Neural progenitor cell (in vitro differentiated cells): ENCODE measurements at regions not wholly inside any gene's neighbourhood (a gene's known extent, or its start where the extent isn't known, plus 50 kb on each side); places are given as distances from the start of the nearest gene placed in this dataset.

Source experiments
- DNase-seq: peaks from one replicate; pipeline ENCODE4 v3.0.0-alpha.2; 2016; ENCODE audit warnings: low spot score
- H2AFZ ChIP-seq: fragments of 200-600 bp; sonication (generic); replicated peaks from 2 replicates; pipeline ENCODE4 v1.6.1; 2016; ENCODE audit warnings: antibody characterized with exemption
- H3F3A ChIP-seq: fragments of 200-600 bp; sonication (generic); 2 replicates; pipeline ENCODE4 v1.6.1; 2016; ENCODE audit warnings: antibody characterized with exemption, low read depth
- H3K27ac ChIP-seq: fragments of 200-600 bp; sonication (generic); 2 replicates; pipeline ENCODE4 v1.5.1; 2016; ENCODE audit warnings: mild to moderate bottlenecking
- H3K27me3 ChIP-seq: fragments of 200-600 bp; sonication (generic); 2 replicates; pipeline ENCODE4 v1.6.1; 2016; ENCODE audit warnings: mild to moderate bottlenecking, moderate library complexity
- H3K36me3 ChIP-seq: fragments of 200-600 bp; sonication (generic); 2 replicates; pipeline ENCODE4 v1.5.1; 2016
- H3K4me1 ChIP-seq: fragments of 200-600 bp; sonication (generic); 2 replicates; pipeline ENCODE4 v1.6.1; 2016; ENCODE audit warnings: mixed run types
- H3K4me2 ChIP-seq: fragments of 200-600 bp; sonication (generic); 2 replicates; pipeline ENCODE4 v1.6.1; 2016
- H3K4me3 ChIP-seq: fragments of 200-600 bp; sonication (generic); 2 replicates; pipeline ENCODE4 v1.5.1; 2016
- H3K79me2 ChIP-seq: fragments of 200-600 bp; sonication (generic); 2 replicates; pipeline ENCODE4 v1.6.1; 2016; ENCODE audit warnings: low read depth
- H3K9ac ChIP-seq: fragments of 200-600 bp; sonication (generic); 2 replicates; pipeline ENCODE4 v1.6.1; 2016
- H3K9me3 ChIP-seq: fragments of 200-600 bp; sonication (generic); 2 replicates; pipeline ENCODE4 v1.5.1; 2016; ENCODE audit warnings: low read depth
- H4K20me1 ChIP-seq: fragments of 200-600 bp; sonication (generic); 2 replicates; pipeline ENCODE4 v1.6.1; 2016; ENCODE audit warnings: low read depth
- H3K27ac Mint-ChIP-seq: 3 replicates; pipeline ENCODE4 v1.8.0; 2021; ENCODE audit warnings: mixed read lengths
- H3K27me3 Mint-ChIP-seq: 2 replicates; pipeline ENCODE4 v1.8.0; 2022; ENCODE audit warnings: low read depth, mild to moderate bottlenecking, inconsistent platforms, moderate library complexity, mixed read lengths; ENCODE audit not compliant: insufficient read depth
- H3K36me3 Mint-ChIP-seq: 3 replicates; pipeline ENCODE4 v1.8.0; 2021; ENCODE audit warnings: mixed read lengths
- H3K4me1 Mint-ChIP-seq: 3 replicates; pipeline ENCODE4 v1.8.0; 2021; ENCODE audit warnings: mixed read lengths
- H3K4me3 Mint-ChIP-seq: 3 replicates; pipeline ENCODE4 v1.8.0; 2021; ENCODE audit warnings: mild to moderate bottlenecking, moderate library complexity, mixed read lengths
- H3K9me3 Mint-ChIP-seq: 3 replicates; pipeline ENCODE4 v1.8.0; 2020; ENCODE audit warnings: mixed read lengths
- CTCF ChIP-seq: fragments of 200-600 bp; sonication (generic); IDR thresholded peaks from 2 replicates; pipeline ENCODE4 v1.5.1; 2017; ENCODE audit warnings: antibody characterized with exemption, mild to moderate bottlenecking
- EZH2 ChIP-seq: fragments of 200-600 bp; sonication (generic); IDR thresholded peaks from 2 replicates; pipeline ENCODE4 v1.6.1; 2017; ENCODE audit warnings: antibody characterized with exemption, mild to moderate bottlenecking, moderate library complexity
- EZH2phosphoT487 ChIP-seq: fragments of 200-600 bp; sonication (generic); IDR thresholded peaks from 2 replicates; pipeline ENCODE4 v1.6.1; 2017; ENCODE audit warnings: antibody characterized with exemption

- H3K27ac ChIP-seq: no peak overlapping the region
- H3K9me3 Mint-ChIP-seq: no peaks in the 10 kb centered on the region
- H3K36me3 ChIP-seq: no peaks in the 10 kb centered on the region
- peak overlapping the region; percentile 14 for H3K9ac ChIP-seq
- peaks cover 51% of the 10 kb centered on the region for H3K4me1 ChIP-seq
- DNase-seq: peak; percentile 1
- peaks cover 50% of the 10 kb centered on the region for H3K4me1 Mint-ChIP-seq
- peaks cover 4% of the 10 kb centered on the region for H3K36me3 Mint-ChIP-seq
- peak overlapping the region; percentile 75 for H3K4me3 Mint-ChIP-seq
- H4K20me1 ChIP-seq: peaks cover 65% of the 10 kb centered on the region
- no peaks in the 10 kb centered on the region for H3K9me3 ChIP-seq
- peaks cover 39% of the 10 kb centered on the region for H3F3A ChIP-seq
- no peak overlapping the region for H2AFZ ChIP-seq
- H3K27me3 Mint-ChIP-seq: no peaks in the 10 kb centered on the region
- H3K4me3 ChIP-seq: peak overlapping the region; percentile 96
- peaks cover 65% of the 10 kb centered on the region for H3K79me2 ChIP-seq
- no peak overlapping the region for H3K27ac Mint-ChIP-seq
- H3K27me3 ChIP-seq: no peaks in the 10 kb centered on the region
- peak overlapping the region; percentile 97 for H3K4me2 ChIP-seq
- TF ChIP-seq EZH2phosphoT487: no peak
Measured at GRCh38 chr1:149844650-149845255, 54.6 kb upstream of the BOLA1 start.

GRCh38 chr1:149845416-149845815 lies 54.0 kb upstream of the BOLA1 start:
- Histone ChIP-seq H3K79me2 (peaks cover 70% of the 10 kb centered on the region), H4K20me1 (peaks cover 69% of the 10 kb centered on the region), H3K36me3 (no peaks in the 10 kb centered on the region), H3K9me3 (no peaks in the 10 kb centered on the region), H3K27ac (no peak overlapping the region), H2AFZ (no peak overlapping the region), H3K4me3 (peak overlapping the region; percentile 96), H3K9ac (peak overlapping the region; percentile 12), H3F3A (peaks cover 43% of the 10 kb centered on the region), H3K4me1 (peaks cover 51% of the 10 kb centered on the region), H3K27me3 (no peaks in the 10 kb centered on the region), H3K4me2 (peak overlapping the region; percentile 97)
- Mint-ChIP-seq H3K27me3 (no peaks in the 10 kb centered on the region), H3K27ac (peak overlapping the region; percentile 30), H3K4me3 (peak overlapping the region; percentile 75), H3K4me1 (peaks cover 50% of the 10 kb centered on the region), H3K36me3 (peaks cover 4% of the 10 kb centered on the region), H3K9me3 (no peaks in the 10 kb centered on the region)
- peak; percentile 20 for DNase-seq
- TF ChIP-seq CTCF (no peak), EZH2 (no peak), EZH2phosphoT487 (no peak)

- H3K27me3 ChIP-seq: no peaks in the 10 kb centered on the region
- H3K27me3 Mint-ChIP-seq: no peaks in the 10 kb centered on the region
- H3K4me1 Mint-ChIP-seq: peaks cover 50% of the 10 kb centered on the region
- TF ChIP-seq EZH2 (no peak), EZH2phosphoT487 (no peak), CTCF (no peak)
- H2AFZ ChIP-seq: no peak overlapping the region
- H3K9me3 ChIP-seq: no peaks in the 10 kb centered on the region
- H3K4me1 ChIP-seq: peaks cover 51% of the 10 kb centered on the region
- H3K4me3 ChIP-seq: peak overlapping the region; percentile 96
- no peak overlapping the region for H3K27ac Mint-ChIP-seq
- H3K27ac ChIP-seq: no peak overlapping the region
- H3K36me3 ChIP-seq: no peaks in the 10 kb centered on the region
- H4K20me1 ChIP-seq: peaks cover 69% of the 10 kb centered on the region
- H3K36me3 Mint-ChIP-seq: peaks cover 4% of the 10 kb centered on the region
- H3K9ac ChIP-seq: no peak overlapping the region
- H3K9me3 Mint-ChIP-seq: no peaks in the 10 kb centered on the region
- peak; percentile 0 for DNase-seq
- peak overlapping the region; percentile 97 for H3K4me2 ChIP-seq
- H3K4me3 Mint-ChIP-seq: peak overlapping the region; percentile 75
- H3K79me2 ChIP-seq: peaks cover 70% of the 10 kb centered on the region
- peaks cover 43% of the 10 kb centered on the region for H3F3A ChIP-seq
Measured at GRCh38 chr1:149846042-149846441, 53.3 kb upstream of the BOLA1 start.
